ENCODE measurements at regions not wholly inside any gene's neighbourhood (a gene's known extent, or its start where the extent isn't known, plus 50 kb on each side); places are given as distances from the start of the nearest gene placed in this dataset.

DNA sequence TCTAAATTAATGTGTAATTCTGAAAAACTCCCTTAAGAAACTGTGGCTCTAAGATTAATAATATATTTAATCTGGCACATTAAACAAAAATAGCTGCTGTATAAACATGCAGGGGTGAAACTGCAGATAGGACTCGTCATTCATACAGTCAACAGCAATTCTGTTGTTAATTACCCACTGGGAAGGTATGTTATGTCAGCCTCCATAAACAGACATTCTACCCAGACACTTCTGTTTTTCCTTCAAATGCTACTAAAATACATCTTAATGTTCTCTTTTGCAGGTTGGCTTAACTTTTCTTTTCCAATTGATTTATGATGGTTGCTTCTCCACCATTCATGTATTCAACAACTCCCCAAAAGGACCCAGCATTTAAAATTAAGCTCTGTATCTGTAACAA lies 165.6 kb downstream of the SIPA1L2 start:
- no peak for TF ChIP-seq MAX (IDR thresholded peaks at IDR 0.05)

- TF ChIP-seq CEBPB (IDR thresholded peaks at IDR 0.05) (no peak), YY1 (IDR thresholded peaks at IDR 0.05; ENCODE audit: low read depth) (no peak)
Measured at GRCh38 chr1:232463225-232463624, 166.7 kb downstream of the SIPA1L2 start.

DNA sequence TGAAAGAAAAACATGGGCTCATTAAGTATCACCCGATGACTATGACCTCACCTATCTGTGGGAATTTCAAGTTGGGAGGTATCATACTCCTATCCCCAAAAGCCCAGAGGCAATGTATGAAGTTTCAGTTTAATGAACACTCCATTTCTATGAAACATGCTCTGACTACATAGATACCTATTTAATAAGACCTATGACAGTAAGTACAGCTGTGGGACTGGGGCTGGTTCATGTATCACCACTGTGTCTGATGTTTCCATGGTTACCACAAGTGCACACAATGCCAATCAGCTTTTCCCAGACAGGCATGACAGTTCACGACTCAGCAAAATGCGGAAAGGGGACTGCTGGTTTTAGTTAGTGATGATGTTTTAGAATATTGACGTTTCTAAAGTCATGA lies 167.7 kb downstream of the SIPA1L2 start:
- no peak for TF ChIP-seq TCF12 (IDR thresholded peaks at IDR 0.05; ENCODE audit: low read depth)
- TF ChIP-seq ZBTB7A (IDR thresholded peaks at IDR 0.05; ENCODE audit: low read depth): no peak
- no peak for TF ChIP-seq MAX (IDR thresholded peaks at IDR 0.05)

DNA sequence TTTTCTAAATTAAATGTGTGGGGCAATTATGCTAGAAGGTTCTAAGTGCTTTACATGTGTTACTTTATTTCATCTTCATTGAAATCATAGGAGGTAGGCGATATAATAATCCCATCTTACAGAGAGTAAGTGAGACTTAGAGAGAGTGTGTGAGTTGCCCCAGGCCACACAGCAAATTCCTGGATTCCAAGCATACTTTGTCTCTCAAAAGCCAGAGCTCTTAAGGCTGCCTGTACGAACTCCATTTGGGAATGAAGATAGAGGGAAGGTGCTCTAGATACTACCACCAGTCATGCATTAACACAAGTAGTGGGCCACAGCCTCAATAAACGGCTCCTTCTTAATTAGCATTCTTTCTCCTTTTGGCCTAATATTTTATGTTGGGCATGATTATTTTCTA lies 170.1 kb downstream of the SIPA1L2 start:
- TF ChIP-seq YY1 (IDR thresholded peaks at IDR 0.05; ENCODE audit: low read depth) (no peak), TEAD4 (IDR thresholded peaks at IDR 0.05) (0 out of 2 replicates have a peak, but pooled peaks have one; percentile 21)

DNA sequence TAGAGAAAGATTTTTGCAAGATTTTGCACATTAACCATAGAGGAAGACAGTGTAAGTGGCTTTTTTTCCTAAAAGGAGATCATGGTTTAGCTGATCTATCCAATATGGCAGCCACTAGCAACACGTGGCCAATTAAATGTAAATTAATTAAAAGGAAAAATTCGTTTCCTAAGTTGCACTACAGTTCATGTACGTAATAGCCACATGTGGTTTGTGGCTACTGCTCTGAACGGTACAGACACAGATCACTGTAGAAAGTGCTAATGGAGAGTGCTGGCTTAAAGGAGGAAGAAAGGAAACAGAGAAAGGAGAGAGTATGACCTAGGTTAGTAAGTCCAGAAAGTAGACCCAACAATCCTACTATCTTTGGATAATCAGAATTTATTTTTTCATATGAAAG lies 170.8 kb downstream of the SIPA1L2 start:
- TF ChIP-seq EGR1 (IDR thresholded peaks at IDR 0.05): no peak
- TF ChIP-seq CEBPB (IDR thresholded peaks at IDR 0.05): no peak
- no peak for TF ChIP-seq YY1 (IDR thresholded peaks at IDR 0.05; ENCODE audit: low read depth)
- TF ChIP-seq RAD21 (IDR thresholded peaks at IDR 0.05; ENCODE audit: low read depth): no peak
- TF ChIP-seq NFIC (IDR thresholded peaks at IDR 0.05): no peak
- no peak for TF ChIP-seq EP300 (IDR thresholded peaks at IDR 0.05; ENCODE audit: borderline replicate concordance)
- no peak for TF ChIP-seq REST (IDR thresholded peaks at IDR 0.05; ENCODE audit: low read depth)
- TF ChIP-seq TCF12 (IDR thresholded peaks at IDR 0.05; ENCODE audit: low read depth): no peak
- TF ChIP-seq TEAD4 (IDR thresholded peaks at IDR 0.05): no peak
- TF ChIP-seq MAX (IDR thresholded peaks at IDR 0.05): no peak
- no peak for TF ChIP-seq ZBTB7A (IDR thresholded peaks at IDR 0.05; ENCODE audit: low read depth)
- no peak for TF ChIP-seq CREB1 (IDR thresholded peaks at IDR 0.05; ENCODE audit: low read depth)

- TF ChIP-seq TCF12 (IDR thresholded peaks at IDR 0.05; ENCODE audit: low read depth) (no peak), MAX (IDR thresholded peaks at IDR 0.05) (no peak), FOXM1 (IDR thresholded peaks at IDR 0.05; ENCODE audit: borderline replicate concordance, low read depth) (no peak), YY1 (IDR thresholded peaks at IDR 0.05; ENCODE audit: low read depth) (no peak), REST (IDR thresholded peaks at IDR 0.05; ENCODE audit: low read depth) (no peak), NFIC (IDR thresholded peaks at IDR 0.05) (no peak), TAF1 (IDR thresholded peaks at IDR 0.05; ENCODE audit: low read depth) (no peak), CREB1 (IDR thresholded peaks at IDR 0.05; ENCODE audit: low read depth) (no peak), RAD21 (IDR thresholded peaks at IDR 0.05; ENCODE audit: low read depth) (no peak), TEAD4 (IDR thresholded peaks at IDR 0.05) (no peak), EP300 (IDR thresholded peaks at IDR 0.05; ENCODE audit: borderline replicate concordance) (no peak), EGR1 (IDR thresholded peaks at IDR 0.05) (no peak)
- TF ChIP-seq, protein P1, sequence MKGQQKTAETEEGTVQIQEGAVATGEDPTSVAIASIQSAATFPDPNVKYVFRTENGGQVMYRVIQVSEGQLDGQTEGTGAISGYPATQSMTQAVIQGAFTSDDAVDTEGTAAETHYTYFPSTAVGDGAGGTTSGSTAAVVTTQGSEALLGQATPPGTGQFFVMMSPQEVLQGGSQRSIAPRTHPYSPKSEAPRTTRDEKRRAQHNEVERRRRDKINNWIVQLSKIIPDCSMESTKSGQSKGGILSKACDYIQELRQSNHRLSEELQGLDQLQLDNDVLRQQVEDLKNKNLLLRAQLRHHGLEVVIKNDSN (IDR thresholded peaks at IDR 0.05): no peak
Measured at GRCh38 chr1:232457595-232457994, 172.3 kb downstream of the SIPA1L2 start.

DNA sequence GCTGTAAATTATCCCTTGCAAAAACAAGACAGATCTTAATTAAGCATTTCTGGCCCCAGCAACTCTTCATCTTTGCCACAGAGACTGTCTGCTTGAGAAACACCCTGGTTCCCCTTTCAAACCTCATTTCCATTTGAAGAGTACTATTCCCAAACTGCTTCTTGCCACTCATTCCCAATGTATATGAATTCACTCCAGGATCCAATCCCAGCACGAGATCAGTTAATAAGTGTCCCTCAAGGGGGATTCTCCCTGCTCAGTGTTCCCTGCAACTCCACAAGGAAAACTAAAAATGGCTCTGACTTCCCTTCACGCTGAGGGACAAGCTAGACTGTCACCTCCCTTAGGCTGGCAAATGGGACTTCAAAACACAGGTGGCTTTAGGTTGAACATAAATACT lies 173.2 kb downstream of the SIPA1L2 start:
- TF ChIP-seq YY1 (IDR thresholded peaks at IDR 0.05; ENCODE audit: low read depth) (no peak), TEAD4 (IDR thresholded peaks at IDR 0.05) (no peak), CEBPB (IDR thresholded peaks at IDR 0.05) (no peak), CREB1 (IDR thresholded peaks at IDR 0.05; ENCODE audit: low read depth) (no peak), TCF12 (IDR thresholded peaks at IDR 0.05; ENCODE audit: low read depth) (no peak), TAF1 (IDR thresholded peaks at IDR 0.05; ENCODE audit: low read depth) (no peak), MAX (IDR thresholded peaks at IDR 0.05) (no peak), NFIC (IDR thresholded peaks at IDR 0.05) (no peak), EP300 (IDR thresholded peaks at IDR 0.05; ENCODE audit: borderline replicate concordance) (no peak), REST (IDR thresholded peaks at IDR 0.05; ENCODE audit: low read depth) (no peak), ZBTB7A (IDR thresholded peaks at IDR 0.05; ENCODE audit: low read depth) (no peak), RAD21 (IDR thresholded peaks at IDR 0.05; ENCODE audit: low read depth) (no peak), FOXM1 (IDR thresholded peaks at IDR 0.05; ENCODE audit: borderline replicate concordance, low read depth) (no peak), EGR1 (IDR thresholded peaks at IDR 0.05) (no peak)
- TF ChIP-seq, protein P1 (IDR thresholded peaks at IDR 0.05): no peak
